ENCODE measurements at regions not wholly inside any gene's neighbourhood (a gene's known extent, or its start where the extent isn't known, plus 50 kb on each side); places are given as distances from the start of the nearest gene placed in this dataset.

DNA sequence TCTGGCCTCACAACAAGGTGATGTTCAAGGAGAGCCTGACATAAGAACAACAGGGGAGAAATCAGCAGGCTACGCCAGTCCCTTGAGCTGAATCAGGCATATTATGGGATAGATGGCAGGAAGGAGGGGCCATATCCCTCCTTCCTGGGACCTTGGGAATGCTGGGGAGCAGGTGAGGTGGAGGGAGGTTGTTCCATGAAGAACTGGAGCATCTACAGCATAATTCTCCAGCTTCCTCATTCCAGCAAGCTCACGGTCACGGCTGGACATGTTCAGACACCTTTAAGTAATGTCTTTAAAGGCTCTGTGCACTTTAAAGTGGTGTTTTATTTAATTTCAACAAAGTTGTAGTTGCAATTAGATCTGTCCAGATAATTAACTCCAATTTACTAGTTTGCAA, 780.5 kb downstream of the TYW1 start:
- no peak for DNase-seq

DNA sequence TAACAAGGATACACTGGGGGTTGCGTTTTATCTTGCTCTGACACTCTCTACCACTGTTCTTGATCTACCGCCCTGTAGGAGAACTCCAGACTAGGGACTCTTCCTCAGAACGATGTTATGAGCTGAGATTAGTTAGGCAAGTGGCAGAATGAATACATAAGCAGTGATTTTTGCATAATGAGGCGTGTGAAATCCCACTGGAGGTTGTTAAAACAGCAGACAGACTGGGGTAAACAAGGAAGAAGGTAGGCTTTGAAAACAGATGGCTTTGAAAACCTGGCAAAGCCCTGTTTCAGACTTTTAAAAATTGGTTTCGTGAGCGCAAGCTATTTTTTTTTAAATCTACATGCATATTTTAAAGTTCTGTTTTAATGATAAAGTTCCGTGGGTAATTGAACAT, 785.2 kb downstream of the TYW1 start:
- DNase-seq: no peak

DNA sequence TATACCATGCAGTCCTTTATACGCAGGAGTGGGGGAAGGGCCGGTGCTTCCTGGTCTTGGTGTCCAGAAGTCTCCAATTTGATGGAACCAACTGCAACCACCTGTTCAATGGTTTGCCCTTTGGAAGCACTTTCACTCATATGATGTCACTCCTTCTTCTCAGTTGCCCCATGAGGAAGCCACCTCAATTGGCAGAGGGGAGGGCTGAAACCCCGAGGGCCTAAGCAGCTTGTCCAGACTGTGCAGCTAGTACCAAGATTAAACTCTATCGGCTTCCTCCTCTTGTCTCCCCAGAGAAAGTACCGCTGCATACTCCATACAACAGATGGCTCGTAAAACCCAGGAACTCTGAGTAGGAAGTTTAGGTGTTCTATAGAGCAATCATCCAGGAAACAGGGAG, 789.4 kb downstream of the TYW1 start:
- DNase-seq: no peak

DNA sequence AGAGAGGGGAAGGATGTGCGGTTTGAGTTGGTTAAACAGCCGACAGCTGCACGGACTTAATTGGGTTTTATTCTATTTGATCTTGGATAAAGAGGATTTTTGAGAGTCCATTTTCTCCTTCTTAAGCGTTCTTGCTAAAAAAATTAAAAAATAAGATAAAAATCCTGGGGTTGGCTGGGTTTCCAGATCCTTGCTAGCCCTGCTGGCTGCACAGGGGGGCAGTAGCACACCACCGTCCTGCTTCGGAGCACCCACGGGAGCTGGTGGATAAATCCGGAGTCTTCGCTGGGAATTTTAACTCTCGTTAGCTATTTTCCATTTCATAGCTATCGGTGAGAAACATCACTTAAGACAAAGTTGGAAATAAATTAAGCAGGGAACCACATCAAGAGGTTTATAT, 792.0 kb downstream of the TYW1 start:
- DNase-seq: no peak

DNA sequence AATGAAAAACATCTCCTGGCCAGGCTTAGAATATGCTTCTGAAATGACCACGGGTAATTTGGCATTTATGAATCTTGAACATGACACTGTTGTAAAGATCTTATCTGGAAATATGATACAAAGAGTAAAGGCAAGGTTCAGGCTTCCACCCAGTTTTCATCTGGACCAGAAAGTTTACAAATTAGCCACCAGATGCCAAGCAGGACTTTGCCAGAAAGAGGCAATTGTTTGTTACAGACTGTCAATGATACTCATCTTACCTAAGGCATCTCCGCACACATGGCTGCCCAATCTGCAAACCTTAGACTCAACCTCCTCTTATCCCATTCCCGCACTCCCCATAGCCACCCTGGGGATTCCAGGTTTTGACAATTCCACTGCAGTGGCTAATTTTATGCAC, 795.3 kb downstream of the TYW1 start:
- DNase-seq: no peak

DNA sequence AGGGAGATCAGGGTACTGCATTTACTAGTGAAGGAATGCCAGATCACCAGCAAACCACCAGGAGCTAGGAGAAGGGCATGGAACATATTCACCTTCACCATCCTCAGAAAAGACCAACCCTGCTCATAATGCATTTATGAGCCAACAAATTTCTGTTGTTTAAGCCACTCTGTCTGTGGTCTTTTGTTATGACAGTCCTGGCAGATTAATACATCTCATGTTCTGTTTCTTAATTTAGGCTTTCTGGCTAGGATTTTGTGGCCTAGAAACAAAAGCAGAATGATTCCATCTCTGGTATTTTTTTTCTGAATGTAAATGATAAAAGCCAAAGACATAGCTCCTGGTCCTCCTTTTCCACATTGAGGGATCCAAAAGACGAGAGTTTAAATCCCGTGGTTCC, 797.9 kb downstream of the TYW1 start:
- DNase-seq: no peak

DNA sequence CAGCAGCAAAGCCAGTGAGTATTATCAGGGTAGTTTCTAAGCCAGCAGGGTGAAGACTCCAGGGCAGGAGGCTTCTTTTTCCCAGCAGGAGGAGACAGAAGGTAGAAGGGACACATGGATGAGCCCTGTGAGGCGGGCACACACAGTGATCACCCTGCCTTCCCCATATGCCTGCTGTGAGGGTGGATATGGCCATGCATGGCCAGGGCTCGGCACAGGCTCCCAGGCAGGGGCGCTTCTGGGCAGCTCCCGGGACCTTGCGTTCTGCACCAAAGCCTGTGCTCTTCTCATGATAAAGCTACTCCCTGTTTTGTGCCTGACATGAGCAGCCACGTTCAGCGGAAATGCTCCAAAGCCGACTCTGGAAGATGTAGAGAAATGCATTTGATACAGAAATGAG, 807.2 kb downstream of the TYW1 start:
- DNase-seq: no peak

DNA sequence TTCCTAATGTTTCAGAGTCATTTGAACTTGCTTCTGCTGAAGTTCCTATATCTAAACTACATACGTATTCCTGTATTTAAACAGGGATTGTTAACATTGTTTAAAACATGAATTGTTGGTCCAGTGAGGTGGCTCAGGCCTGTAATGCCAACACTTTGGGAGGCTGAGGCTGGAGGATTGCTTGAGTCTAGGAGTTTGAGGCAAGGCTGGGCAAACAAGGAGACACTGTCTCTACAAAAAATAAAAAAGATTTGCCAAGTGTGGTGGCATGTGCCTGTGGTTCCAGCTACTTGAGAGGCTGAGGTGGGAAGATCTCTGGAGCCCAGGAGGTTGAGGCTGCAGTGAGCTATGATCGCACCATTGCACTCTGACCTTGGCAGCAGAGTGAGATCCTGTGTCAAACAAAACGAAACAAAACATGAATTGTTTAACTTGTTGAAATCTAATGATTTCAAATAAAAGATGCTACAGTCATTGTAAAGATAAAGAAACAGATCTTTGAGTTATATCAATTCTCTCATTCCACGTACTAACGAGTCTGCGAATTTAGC, 809.4 kb downstream of the TYW1 start:
- no peak for DNase-seq

DNA sequence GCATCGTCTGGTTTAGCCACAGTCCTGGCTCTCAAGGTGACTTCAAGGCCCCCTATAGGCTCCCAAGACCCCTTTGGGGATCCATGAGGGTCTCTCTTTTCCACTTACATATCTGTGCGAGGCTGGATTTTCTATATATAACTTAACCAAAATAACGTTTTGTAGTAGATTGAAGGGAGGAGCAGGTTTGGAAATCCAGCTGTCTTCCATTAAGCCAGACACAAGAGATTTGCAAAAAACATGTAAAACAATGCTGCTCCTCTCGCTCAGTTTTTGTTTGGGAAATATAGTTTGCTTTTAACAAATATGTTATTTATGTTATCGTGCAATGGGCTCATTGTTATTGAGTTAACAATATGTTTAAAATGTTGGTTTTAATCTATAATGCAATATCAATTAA, 811.2 kb downstream of the TYW1 start:
- no peak for DNase-seq

DNA sequence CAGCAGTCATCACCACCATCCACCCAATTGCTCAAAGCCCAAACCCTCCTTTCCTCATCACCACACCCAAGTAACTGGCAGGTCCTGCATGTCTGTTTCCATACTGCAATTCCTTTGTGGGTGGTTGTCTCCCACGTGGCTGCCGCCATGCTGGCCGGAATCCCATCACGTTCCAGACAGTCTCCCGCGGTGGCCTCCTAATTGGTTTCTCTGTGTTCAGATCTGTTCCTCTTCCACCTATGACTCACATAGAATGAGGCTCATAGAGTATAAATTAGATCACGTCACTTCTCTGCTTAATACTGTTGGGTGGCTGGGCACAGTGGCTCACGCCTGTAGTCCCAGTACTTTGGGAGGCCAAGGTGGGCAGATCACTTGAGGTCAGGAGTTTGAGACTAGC, 813.0 kb downstream of the TYW1 start:
- DNase-seq: no peak

DNA sequence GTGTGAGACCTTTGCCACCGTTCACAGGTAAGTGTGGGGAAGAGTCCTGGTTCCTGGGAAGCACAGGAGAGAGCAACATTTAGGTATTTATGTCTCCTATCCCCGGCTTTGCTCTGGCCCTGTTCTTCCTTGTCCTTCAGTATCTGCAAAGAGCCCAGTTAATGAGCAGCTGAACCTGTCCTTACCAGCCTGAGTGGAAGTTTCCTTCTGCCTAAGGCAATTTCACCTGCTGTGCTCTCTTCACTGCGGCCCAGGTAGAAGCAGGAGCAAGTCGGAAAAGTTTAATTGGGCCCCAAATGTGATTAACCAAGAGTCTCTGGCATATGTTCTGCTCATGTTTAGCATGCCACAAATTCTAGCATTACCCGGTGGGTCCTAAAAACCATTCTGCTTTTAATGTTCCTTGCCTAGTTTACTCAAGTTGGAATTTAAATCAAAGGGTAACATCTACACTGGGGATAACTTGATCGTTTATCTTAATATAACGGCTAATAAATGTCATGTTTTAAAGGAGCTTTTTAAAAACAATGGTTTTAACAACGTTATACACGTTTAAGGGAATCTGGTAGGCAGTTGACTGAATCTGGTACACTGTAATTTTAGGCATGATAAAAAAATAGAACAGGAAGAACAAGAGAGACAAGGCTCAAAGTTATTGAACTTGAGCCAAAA, 817.1 kb downstream of the TYW1 start:
- no peak for DNase-seq

DNA sequence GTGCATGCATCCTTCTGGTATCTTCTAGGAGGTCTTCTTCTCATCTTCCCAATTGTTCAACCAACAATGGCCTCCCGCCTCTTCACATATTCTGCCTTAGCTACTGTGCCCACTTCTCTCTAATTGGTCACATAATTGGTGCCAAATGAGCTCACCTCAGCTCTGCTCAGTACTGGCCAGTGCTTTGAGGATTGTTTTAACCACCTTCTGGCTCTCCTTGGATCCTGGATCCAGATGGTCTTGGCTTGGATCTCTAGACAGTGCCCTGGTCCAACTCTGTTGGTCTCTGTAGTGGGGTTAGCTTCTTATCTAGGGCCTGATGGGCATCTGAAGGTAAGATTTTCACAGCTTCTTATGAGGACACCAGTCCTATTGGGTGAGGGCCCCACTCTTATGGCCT, 820.8 kb downstream of the TYW1 start:
- no peak for DNase-seq

DNA sequence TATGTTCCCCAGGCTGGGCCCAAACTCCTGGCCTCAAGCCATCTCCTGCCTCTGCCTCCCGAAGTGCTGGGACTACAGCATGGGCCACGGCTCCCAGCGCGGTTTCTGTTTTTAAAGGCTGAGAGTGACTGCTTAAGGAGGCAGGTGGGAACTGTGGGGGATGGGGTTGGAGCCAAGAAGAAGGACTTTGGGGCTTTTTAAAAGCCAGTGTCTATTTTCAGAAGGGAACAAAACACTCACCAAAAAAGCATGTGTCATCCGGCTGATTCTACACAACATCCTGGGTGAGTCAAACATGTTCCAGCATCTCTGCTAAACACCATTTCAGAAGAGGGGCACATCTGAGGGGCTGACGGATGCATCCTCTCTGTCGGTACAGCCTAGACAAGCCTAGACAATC, 824.5 kb downstream of the TYW1 start:
- no peak for DNase-seq

DNA sequence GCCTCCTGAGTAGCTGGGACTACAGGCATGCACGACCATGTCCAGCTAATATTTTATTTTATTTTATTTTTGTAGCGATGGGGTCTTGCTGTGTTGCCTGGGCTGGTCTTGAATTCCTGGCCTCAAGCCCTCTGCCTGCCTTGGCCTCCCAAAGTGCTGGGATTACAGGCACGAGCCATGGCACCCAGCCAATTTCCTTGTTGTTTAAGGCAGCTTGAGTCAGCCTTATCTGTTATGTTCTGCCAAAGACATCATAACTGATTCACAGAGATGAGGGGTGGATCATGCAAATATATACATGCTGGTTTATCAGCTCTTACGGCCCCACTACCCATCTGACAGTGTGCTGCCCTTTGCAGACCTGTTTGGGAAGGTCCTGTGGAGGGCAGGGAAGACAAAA, 826.7 kb downstream of the TYW1 start:
- no peak for DNase-seq

DNA sequence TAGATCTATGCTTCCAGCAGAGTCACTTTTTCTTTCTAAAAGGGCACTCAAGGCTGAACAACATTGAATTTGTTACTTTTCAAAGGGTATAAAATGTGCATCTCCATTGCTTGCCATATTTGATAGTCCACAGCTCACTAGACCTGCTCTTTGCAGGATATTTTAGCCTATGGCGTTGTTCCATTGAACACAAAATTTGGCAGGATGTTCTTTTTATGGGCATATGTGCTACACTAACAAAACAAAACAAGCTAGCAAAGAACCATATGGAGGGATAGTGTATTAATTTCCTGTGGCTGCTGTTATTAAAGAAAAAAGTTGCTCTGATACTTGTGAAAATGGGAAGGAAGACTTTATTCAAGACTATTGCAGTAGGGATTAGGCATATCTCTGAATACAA, 828.7 kb downstream of the TYW1 start:
- DNase-seq: no peak

DNA sequence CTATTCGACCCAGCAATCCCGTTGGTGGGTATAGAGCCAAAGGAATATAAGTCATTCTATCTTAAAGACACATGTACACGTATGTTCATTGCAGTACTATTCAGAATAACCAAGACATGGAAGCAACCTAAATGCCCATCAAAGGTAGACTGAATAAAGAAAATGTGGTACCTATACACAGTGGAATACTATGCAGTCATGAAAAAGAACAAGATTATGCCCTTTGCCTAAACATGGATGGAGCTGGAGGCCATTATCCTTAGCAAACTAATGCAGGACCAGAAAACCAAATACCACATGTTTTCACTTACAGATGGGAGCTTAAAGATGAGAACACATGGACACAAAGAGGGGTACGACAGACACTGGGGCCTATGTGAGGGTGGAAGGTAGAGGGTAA, 845.3 kb downstream of the TYW1 start:
- DNase-seq: no peak

DNA sequence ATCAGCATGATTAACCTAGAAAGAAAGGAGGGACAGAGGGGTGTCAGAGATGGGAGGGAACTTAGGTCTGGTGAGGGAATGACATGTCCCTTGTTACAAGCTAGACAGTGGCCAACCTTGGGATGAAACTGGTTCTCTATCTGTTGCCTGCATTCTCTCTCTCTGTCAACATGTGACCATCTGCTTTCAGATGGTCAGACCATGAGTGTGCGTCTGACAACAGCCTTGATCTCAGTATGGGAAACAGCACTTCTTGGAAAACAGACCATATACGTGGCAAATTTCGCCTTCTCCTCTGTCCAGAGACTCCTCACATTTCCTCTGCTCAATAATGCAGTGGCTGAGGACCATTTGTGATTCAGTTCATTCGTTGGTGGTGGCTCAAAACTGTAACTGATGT, 845.9 kb downstream of the TYW1 start:
- DNase-seq: no peak

DNA sequence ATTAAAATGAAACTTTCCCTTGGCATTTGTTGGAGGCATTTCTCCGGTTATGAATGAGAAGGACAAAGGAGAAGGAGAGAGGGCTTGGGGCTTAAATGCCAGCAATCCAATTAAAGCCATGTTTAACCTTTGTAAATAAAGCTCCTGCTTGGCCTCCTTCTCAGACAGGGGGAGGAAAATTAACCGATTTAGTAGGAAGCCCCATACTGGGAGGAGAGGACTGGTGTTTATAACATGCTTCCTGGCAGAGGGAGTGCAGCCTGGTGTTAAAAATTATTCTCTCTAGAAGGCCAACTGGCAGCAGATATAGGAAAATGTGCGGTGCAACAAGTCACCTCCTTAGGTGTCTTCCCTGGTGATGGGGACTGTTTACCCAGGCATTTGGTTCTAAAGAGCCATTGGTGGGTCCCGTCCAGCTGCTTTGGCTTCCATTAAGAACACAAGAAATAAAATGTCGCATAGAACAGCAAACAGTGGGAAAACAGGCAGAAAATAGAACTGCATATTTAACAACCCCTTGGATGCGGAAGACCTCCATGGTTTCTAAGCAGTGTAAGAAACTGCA, 846.5 kb downstream of the TYW1 start:
- no peak for DNase-seq

DNA sequence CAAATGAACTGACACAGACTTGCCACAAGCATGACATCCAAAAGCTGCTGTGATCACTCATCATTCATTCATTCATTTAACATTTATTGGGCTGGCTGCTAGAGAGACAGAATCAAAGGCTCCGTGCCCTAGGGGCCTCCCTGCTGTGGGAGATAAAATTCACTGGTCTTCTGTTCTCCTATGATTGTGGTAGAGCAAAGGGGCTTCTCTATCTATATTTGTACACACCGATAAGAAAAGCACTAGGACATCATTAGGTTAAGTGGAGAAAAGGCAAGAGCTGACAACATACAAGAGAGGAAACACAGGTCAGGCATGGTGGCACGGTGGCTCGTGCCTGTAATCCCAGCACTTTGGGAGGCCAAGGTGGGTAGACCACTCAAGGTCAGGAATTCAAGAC, 847.0 kb downstream of the TYW1 start:
- DNase-seq: no peak

DNA sequence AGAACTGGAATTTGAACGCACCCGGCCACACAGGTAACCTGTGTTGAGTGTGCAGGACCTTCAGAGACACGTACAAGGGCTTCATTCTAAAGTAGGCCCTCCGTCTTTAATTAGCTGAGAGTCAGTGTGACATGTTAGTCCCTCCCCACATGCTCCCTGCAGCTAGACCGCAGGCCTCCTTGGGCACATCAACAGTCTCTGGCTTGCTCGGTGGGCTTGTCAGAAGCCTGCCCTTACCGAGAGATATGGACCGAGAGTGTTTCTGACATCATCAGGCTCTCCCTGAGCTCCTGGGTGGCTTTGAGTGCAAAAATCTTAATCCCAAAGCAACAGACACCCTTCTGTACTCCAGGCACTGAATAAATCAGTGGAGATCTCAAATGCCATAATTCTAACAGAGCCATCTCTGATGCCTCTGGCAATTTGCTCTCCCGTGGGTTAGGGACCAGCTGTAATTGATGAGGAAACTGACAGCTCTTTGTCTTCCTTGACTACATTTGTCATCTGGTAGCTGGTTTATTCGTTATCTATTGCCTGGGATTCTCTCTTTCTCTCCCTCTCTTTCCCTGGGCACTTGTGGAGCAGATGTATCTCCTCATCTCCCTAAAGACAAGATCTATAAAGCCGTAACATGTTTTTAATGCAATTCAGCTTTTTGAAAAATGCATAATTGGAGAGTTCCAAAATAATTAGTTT, 850.6 kb downstream of the TYW1 start:
- no peak for DNase-seq

DNA sequence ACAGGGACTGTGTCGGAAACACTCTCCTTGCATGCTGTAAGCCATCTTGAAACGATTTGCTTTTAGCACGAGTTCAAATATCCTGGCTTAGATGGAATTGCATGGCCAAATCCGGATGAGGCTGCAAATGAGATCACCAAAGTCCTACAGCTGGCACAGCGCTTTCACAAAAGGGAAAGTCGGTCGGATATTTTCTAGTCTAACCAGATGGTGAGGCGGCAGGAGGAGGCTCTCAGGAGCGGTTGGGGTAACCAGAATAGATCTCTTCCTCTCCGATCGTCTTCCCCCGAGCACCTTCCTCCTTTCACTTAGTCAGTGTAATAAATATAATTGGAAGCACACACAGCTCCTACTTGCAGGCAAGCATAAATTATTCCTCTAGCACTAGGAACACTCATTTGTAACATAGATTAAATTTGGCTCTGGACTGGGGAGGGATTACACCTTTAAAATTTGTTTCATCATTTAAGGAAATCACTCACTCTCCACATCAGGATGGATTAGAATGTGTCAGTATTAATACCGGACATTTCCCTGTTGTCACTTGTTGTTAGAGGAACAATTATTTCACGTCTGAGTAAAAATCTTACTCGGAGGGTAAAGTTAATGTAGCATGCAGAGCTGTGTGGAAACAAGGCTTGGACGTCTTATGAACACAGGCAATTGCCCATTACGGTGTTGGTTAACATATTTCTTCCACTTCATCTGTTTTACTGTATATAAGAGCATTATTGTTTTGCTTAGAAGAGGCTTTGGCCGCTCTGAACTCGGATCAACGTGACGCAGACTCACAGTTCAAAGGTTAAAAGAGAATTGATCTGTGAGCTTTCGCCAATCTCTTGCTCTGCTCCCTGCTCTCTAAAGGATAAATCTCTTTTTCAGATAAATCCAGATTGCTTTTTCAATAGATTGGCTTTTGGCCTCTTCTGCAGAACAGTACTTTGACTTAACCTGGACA, 857.9 kb downstream of the TYW1 start:
- DNase-seq: no peak

DNA sequence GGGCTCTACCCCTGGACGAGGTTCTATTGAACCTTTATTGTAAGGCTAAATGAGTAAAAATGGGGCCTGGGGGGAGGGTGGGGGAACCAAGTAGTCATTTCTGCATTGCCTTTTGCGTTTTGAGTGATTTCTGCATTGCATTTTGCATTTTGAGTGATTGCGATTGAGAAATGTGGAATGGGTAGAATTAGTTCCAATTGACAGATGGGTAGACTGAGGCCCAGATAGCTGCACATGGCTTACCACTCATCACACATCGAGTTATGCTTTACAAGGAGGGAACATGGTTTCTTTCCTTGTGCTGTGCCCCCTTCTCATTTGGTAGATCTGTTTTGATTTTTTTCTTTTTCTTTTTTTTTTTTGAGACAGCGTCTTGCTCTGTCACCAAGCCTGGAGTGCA, 858.7 kb downstream of the TYW1 start:
- no peak for DNase-seq

DNA sequence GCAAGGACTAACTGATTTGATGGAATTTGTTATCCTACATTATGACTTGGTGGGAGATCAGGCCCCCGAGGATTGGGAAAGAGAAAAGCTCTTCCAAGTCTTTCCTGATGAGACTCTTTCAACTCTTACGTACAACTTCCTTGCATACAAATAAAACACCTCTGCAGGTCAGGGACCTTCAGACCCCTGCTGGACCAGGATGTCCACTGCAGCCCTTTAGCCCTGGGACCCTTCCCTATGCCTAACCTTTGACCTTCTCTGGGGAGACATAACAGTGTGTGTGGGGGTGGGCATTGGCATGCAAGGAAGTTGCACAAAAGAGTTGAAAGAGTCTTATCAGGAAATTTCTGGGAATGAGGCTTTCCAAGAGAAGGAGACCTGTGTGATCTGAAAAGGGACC, 859.4 kb downstream of the TYW1 start:
- no peak for DNase-seq

All from GOT3 (cell line).